HG03378 (cell line): ENCODE measurements at regions not wholly inside any gene's neighbourhood (a gene's known extent, or its start where the extent isn't known, plus 50 kb on each side); places are given as distances from the start of the nearest gene placed in this dataset.

ENCODE experiments used
- ATAC-seq: cut with Tn5 transposase; IDR thresholded peaks from one replicate; pipeline ENCODE4 v1.9.1; 2021; ENCODE audit warnings: mild to moderate bottlenecking, moderate library complexity; ENCODE audit not compliant: unreplicated experiment

DNA sequence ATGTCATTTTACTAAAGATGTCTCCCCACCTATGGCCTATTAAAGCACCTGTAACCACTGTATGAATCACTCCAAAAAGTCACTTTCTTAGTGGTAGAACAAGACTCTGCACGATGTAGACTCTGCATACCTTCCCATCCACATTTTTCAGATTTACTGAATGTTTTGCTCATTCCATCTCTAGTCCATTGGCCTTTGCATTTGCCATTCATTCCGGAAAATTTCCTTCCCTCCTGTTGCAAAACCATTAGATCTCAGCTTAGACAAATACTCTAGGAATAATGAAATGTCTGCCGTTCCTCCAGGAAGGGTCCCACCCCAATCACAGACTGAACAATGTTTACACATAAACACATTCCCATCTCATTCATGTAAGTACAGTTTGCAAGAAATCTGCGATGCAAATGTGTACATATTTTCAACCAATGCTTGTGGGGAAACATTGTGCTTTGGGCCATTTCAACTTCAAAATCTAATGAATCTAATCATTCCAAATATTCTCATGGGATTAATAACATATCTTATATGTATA lies 146.3 kb upstream of the XYLT1 start:
- ATAC-seq: no peak

DNA sequence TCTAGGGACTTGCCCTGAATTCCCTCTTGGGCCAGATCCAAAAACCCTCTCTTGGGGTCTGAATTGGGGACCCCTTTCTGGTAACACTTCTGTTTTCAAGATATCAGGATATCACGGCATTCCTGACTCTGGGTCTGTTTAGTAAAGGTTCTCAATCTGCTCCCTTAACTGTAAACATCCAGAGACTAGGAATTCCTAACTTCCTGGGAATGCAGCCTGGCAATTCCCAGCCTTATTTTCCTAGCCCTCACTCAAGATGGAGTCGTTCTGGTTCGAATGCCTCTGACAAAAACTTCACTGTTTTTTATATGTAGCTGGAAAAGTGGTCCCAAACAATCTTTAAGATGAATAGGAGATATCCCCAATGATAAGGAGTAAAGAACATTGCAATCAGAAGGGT lies 141.6 kb upstream of the XYLT1 start:
- ATAC-seq: no peak

DNA sequence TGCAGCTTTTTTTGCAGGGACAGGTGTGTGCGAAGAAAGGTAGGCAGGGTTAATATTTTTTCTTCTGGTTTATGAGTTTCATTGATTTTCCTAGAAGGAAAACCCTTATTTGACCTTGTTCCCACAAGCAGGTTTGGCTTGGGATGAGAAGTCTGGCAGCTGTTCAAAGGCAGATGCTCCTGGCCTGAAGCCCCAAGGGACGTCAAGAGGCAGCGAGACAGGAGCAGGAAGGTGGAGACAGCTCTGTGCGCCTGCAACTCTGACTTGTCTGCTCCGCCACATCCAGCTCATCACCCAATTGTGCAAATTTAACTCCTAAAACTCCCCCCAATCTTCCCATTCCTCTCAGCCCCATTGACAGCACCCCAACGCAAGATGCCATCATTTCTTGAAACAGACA lies 136.8 kb upstream of the XYLT1 start:
- ATAC-seq: no peak

DNA sequence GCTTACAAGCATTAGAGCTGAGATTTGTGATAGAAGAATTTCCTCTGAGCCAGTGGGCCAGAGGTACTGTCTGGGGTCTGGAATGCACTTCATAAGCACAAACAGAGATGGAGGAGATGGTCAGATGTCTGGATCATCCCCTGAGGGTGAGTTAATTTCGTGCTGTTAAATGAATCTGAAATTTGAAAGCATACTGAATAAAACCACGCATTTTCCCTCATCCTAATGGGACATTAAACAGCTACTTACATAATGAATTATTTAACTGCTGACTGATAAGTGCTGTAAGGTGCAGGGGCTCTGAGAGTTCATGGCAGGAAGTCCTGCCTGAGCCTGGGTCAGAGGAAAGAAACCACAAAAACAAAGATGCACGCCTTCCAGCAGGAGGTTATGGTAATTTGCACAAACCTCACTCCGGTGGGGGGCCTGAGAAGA lies 136.3 kb upstream of the XYLT1 start:
- ATAC-seq: no peak

DNA sequence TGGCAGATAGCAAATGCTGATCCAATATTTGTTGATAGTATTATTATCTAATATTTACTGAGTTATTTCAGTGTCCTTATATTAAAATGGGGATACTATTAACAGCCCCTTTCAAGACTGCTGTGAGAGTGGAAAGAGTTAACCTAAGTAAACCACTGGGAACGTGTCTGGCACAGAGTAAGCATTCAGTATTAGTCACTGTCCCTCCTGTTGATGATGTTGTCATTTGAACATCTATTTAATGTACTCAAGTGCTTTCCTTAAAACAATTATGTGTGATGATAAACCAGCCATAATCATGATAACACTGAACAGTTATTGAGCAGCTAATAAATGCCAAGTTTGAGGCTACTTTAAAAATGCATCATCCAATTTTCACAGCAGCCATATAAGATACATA lies 135.7 kb upstream of the XYLT1 start:
- ATAC-seq: no peak

DNA sequence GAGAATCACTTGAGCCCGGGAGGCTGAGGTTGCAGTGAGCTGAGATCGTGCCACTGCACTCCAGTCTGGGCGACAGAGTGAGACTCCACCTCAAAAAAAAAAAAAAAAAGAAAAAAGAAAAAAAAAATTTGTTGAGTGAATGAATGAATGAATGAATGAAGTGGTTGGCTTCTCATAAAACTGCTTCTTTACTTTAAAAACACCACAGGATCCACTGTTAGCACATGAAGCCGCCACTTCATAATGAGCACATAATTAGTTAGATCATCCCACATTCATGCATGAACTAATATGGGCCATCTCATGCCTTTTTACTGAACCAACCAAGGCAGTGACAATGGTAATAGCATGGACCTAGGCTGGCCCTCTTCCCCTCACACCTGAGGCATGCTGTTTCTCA lies 135.0 kb upstream of the XYLT1 start:
- ATAC-seq: no peak

DNA sequence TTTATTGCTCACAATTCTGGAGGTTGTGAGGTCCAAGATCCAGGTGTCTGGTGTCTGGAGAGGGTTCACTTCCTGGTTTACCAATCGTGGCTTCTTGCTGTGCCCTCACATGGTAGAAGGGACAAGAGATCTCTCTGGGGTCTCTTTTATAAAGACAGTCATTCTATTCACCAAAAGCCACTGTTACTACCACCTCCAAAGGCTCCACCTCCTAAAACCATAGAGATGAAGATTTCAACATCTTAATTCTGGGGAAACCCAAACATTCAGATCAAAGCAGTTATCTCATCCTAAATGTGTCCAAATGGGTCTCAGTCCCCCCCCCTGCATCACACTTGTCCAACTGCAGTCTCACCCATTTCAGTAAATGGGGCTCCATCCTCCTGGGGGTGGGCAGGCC lies 132.9 kb upstream of the XYLT1 start:
- no peak for ATAC-seq

DNA sequence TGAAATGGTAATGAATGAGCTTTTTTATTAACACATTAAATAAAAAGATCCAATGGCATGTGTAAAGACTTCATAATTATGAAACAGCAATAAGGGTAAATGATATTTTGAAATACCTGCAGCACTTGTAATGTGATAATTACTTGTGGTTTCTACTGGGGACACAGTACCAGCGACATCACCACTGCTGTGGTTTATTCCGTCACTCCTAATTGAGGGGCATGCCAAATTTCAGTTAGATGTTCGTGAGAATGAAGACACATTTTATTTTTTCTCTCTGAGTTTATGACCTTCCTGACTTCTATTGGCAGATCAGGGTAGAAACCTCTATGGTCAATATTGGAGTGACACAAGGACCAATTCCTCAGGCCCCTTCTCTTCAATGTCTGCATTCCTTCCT lies 131.9 kb upstream of the XYLT1 start:
- no peak for ATAC-seq

DNA sequence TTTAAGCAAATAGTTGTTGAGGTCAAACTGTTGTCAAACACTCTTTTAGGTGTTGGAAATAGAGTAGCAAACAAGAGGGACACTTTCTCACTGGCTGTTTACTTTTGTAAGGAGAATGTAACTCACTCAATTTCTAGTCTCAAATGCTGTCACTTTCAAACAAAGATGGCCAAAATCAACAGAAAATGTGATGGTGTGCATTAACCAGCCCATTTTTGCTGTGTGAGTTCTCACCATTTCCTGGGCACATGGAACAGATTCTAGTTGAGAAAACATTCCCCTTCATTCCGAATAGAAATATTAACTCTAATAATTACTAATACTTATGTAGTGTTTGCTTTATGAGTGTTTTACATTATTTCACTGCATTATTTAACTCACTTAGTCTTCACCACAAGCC lies 128.2 kb upstream of the XYLT1 start:
- ATAC-seq: no peak

DNA sequence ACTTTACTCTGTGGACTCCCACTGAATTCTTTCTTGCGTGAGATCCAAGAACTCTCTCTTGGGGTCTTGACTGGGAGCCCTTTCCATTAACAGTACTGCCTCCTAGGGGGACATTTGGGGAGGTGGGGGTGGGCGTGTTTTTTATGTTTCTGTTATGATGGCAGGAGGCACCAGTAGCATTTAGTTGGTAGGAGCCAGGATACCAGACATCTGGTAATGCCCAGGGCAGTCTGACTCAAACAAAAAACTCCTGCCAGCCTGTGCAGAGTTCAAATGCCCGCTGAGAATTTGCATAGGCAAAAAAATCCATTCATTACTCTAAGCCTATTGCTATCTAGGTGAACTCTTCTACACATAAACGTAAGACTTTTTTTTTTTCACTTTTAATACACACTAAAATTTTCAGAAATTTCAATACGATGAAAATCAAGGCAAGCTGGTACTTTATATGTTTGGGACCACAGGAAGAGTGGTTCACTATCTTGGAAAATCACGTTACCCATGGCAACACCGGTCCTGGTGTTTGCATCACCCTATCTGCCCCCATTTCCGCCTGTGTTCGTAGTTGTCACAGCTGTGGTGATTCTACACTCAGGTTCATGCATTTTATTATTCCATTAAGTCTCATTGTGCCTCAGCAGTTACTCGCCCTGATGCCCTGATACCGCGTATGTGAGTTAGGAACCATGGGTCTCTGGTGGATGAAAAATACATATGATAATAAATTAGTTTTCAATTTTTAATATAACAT lies 121.1 kb upstream of the XYLT1 start:
- ATAC-seq: no peak

DNA sequence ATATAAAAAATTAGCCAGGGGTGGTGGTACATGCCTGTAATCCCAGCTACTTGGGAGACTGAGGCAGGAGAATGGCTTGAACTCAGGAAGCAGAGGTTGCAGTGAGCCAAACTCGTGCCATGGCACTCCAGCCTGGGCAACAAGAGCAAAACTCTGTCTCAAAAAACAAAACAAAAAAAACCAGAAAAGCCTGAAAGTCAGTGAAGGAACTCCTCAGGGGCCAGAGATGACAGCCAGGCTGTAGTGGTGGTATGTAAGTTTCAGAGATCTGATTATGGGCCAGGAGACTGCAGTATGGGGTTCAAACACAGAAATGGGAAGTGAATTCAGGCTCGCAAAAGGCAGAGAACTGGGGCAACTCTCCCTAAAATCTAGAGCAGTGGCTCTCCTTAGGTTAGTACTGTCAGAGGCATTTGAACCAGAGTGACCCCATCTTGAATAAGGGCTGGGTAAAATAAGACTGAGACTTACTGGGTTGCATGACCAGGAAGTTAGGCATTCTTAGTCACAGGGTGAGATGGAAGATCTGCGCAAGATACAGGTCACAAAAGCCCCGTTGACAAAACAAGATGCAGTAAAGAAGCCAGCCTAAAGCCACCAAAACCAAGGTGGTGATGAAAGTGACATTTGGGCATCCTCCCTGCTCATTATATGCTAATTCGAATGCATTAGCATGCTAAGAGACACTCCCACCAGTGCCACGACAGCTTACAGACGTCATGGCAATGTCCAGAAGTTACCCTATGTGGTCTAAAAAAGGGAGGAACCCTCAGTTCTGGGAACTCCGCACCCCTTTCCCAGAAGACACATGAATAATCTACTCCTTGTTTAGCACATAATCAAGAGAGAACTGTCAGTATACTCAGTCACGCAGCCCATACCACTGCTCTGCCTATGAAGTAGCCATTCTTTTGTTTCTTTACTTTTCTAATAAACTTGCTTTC lies 120.2 kb upstream of the XYLT1 start:
- ATAC-seq: no peak

DNA sequence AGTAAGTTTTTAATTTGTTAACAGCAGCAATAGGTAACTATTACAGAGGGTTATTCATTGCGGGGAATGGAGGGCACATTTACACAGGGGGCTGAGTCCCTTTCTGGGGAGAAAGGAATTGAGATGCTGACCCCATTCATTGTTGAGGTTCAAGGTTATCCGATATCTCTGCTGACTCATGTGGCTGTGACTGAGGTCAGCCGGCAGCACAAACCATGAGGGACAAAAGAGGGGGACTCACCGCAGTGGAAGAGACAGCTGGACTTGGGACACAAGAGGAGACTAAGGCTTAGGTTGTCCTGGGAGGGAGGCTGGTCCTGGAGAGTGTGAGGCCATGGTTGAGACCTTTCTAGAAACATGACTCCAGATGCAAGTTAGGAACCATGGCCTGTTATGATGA lies 119.1 kb upstream of the XYLT1 start:
- no peak for ATAC-seq

DNA sequence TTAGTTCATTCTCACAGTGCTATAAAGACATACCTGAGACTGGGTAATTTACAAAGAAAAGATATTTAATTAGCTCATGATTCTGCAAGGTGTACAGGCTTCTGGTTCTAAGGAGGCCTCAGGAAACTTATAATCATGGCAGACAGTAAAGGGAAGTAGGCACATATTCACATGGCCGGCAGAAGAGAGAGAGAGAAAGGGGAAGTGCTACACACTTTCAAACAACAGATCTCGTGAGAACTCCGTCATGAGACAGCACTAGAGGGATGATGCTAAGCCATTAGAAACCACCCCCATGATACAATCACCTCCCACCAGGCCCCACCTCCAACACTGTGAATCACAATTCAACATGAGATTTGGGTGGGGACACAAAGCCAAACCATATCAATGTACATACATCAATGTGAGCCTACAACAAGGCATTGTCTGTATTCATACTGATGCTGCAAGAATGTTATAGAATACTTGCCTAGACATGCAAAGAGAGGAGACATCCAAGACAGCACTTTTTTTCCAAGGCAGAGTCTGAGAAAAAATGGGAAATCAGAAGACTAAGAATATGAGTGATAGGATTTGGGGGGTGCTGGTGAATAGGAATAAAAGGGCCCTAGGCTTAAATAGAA lies 114.8 kb upstream of the XYLT1 start:
- no peak for ATAC-seq

DNA sequence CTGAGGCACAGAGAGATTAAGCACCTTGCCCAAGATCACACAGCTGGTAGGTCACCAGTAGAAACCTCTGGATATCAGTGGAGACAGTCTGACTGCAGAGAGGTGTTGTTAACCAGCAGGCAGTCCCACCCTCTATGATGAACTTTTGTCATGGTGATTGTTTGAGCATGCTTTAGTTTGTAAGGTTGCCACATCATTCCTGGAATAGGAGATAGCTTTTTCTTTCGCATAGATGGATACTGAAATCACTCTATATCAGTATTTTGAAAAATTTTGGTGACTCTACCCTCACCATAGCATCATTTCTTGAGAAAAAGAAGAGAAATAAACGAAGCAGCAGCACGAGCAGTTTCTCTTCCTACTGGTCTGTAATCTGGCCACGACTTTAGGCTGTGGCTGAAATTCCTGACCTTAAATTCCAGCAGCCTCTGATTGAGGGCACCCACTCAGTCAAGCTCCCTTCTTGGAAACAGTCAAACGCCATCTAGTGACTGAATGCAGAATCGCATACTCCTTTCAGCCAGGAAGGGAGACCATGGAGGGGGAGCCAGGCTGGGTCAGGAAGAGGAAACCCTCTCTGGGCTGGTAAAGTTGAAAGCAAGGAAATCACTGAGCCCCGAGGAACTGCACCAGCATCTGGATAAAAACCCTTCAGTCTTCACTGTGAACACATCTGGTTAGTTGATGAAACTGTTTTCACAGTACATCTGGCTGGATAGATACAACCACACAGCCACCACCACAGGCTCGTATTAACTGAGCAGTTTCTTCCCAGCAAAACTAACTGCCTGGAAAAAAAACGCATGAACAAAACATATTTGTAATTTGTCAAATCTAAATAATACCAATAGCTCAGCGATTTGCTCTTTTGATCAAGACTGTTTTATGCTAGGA lies 108.5 kb upstream of the XYLT1 start:
- ATAC-seq: no peak

DNA sequence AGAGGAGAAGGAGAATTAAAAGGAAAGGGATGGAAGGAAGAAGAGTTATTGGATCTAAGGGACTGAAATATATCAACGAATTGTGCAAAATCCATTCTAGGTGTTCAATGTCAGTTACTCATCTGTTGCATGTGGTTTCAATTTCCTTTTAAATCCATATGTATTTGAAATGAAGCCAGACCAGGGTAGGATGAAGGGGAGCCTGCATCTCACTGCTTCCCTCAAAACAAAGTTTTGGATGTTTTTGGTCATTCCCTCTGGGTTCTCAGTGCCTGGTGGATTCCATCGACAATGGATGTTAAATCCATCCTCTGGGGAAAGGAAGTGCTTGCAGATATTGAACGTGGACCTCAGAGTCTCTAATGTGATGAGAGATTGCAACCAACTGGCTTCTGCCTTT lies 103.5 kb upstream of the XYLT1 start:
- no peak for ATAC-seq

DNA sequence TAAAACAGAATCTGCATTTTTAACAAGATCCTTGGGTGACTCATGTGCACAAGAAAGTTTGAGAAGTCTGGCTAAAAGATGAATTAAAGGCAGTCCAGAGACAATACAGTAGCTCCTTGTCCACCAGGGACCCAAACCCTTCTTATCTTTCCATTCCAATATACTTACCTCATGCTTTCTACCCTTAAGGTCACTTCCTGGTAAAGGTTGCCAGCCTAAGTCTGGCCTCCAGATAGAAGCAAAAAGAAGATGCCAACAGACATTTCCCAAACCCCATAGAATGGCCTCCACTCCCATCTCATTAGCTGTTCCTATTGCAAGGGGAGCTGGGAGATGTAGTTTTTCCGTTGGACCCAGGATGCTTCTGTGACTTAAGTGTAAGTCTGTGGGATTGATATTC lies 101.4 kb upstream of the XYLT1 start:
- ATAC-seq: no peak

DNA sequence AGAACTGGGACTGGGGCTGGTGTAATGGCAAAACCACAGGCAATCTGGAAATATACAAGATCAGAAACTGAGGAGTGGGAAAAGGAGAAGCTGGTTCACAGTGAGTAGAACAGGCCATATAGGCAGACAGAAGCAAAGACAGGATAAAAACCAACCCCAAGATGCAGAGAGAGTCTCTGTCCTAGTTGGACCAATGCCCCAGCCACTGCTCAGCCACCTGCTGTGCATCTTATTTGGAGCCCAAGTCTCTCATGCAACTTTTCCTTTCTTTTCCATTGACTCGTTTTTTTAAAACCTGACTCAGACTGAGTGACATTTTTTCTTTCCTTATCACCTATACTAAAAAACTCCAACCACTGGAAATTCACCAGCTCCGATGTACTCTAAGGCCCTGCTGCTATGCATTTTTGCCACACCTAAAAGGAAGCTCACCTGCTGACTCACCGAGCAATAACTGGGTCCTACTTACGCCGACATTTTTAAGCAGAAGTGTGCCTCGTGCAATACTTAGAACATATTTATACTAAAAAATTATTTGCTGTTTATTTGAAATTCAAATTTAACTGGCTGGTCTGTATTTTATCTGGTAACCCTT lies 100.8 kb upstream of the XYLT1 start:
- no peak for ATAC-seq

DNA sequence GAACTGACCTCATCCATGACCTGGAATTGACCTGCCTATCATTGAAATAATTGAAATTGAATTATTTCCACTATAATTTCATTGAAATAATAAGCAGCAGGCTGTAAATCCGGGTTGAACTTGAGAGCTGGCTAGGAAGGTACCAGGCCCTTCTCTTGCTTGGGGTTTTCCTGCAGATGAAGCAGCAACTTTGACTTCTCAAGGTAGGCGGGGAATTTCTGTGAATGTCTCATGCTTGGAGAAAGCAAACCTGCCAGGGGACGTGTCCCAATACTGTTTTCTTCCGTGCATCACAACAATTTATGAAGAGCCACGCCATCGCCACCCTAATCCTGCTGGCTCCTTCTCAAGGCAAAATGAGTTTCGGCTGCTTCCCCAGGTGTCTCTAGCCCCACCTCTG lies 97.5 kb upstream of the XYLT1 start:
- no peak for ATAC-seq

DNA sequence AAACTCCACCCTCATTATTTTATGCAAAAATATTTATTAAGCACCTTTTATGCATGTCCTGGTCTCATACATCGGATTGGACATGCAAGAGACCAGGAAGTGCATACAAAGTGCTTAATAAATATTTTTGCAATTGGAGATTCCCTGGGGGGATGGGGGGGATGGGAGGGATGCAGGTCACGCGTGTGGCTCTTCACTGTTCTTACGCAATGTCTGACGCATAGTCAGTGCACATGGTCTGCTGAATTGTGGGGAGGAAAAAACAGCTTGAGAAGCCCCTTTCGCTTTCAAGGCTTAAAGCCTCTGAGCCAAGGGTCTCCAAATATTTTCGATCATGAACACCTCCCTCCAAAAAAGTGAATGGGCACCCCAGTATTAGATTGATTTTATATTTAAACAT lies 96.7 kb upstream of the XYLT1 start:
- no peak for ATAC-seq
